DOHH2 (cell line): ENCODE measurements at regions not wholly inside any gene's neighbourhood (a gene's known extent, or its start where the extent isn't known, plus 50 kb on each side); places are given as distances from the start of the nearest gene placed in this dataset.

Experiments
- H3F3A ChIP-seq: fragments of 200-600 bp; sonication (generic), shearing (Covaris generic); 2 replicates; pipeline ENCODE4 v1.6.0; 2016; ENCODE audit warnings: antibody characterized with exemption, mild to moderate bottlenecking; ENCODE audit not compliant: control insufficient read depth, insufficient read depth
- H3K27ac ChIP-seq: fragments of 200-600 bp; sonication (generic); 2 replicates; pipeline ENCODE4 v1.5.1; 2014; ENCODE audit warnings: low read depth, mild to moderate bottlenecking, low read length, moderate library complexity
- H3K27me3 ChIP-seq: fragments of 200-600 bp; sonication (generic); 2 replicates; pipeline ENCODE4 v1.6.1; 2014; ENCODE audit warnings: mild to moderate bottlenecking, low read length, mixed read lengths; ENCODE audit not compliant: control insufficient read depth
- H3K36me3 ChIP-seq: fragments of 200-600 bp; sonication (generic); 2 replicates; pipeline ENCODE4 v1.6.1; 2014; ENCODE audit warnings: mild to moderate bottlenecking, low read length, moderate library complexity, mixed read lengths; ENCODE audit not compliant: control insufficient read depth
- H3K4me1 ChIP-seq: fragments of 200-600 bp; sonication (generic); 2 replicates; pipeline ENCODE4 v1.6.1; 2014; ENCODE audit warnings: mild to moderate bottlenecking, low read length, mixed read lengths; ENCODE audit not compliant: control insufficient read depth
- H3K4me2 ChIP-seq: fragments of 200-600 bp; sonication (generic); 2 replicates; pipeline ENCODE4 v1.6.0; 2014; ENCODE audit warnings: mild to moderate bottlenecking, low read length, moderate library complexity
- H3K4me3 ChIP-seq: fragments of 200-600 bp; sonication (generic); 2 replicates; pipeline ENCODE4 v1.5.1; 2014; ENCODE audit warnings: mild to moderate bottlenecking, low read length, mixed read lengths
- H3K79me2 ChIP-seq: fragments of 200-600 bp; sonication (generic); 2 replicates; pipeline ENCODE4 v1.6.1; 2014; ENCODE audit warnings: mild to moderate bottlenecking, low read length, mixed read lengths; ENCODE audit not compliant: control insufficient read depth
- H3K9me2 ChIP-seq: fragments of 200-600 bp; sonication (generic); replicated peaks from 2 replicates; pipeline ENCODE4 v1.6.1; 2014; ENCODE audit warnings: mild to moderate bottlenecking, low read length, mixed read lengths; ENCODE audit not compliant: control insufficient read depth
- H3K9me3 ChIP-seq: fragments of 200-600 bp; sonication (generic); 2 replicates; pipeline ENCODE4 v1.6.1; 2014; ENCODE audit warnings: antibody characterized with exemption, low read length, mixed read lengths; ENCODE audit not compliant: control insufficient read depth, insufficient read depth
- H4K20me1 ChIP-seq: fragments of 200-600 bp; sonication (generic); 2 replicates; pipeline ENCODE4 v1.6.0; 2014; ENCODE audit warnings: low read depth, mild to moderate bottlenecking, antibody characterized with exemption, low read length, moderate library complexity; ENCODE audit not compliant: control insufficient read depth, insufficient read depth
- CTCF ChIP-seq: fragments of 200-600 bp; sonication (generic); IDR thresholded peaks from one replicate; pipeline ENCODE4 v1.5.1; 2014; ENCODE audit warnings: antibody characterized with exemption, mild to moderate bottlenecking, low read depth, low read length; ENCODE audit not compliant: poor library complexity, severe bottlenecking
- EZH2phosphoT487 ChIP-seq: fragments of 200-600 bp; sonication (generic); IDR thresholded peaks from 2 replicates; pipeline ENCODE4 v1.6.1; 2017; ENCODE audit warnings: borderline replicate concordance, mild to moderate bottlenecking, antibody characterized with exemption, low read length, moderate library complexity, mixed read lengths

GRCh38 chrX:80246271-80246670, 174.0 kb upstream of the TENT5D start:
- Histone ChIP-seq H3K4me2 (no peak overlapping the region), H3K36me3 (no peaks in the 10 kb centered on the region), H3K27ac (no peak overlapping the region), H3K9me3 (no peaks in the 10 kb centered on the region), H4K20me1 (no peaks in the 10 kb centered on the region), H3F3A (no peaks in the 10 kb centered on the region), H3K27me3 (no peaks in the 10 kb centered on the region), H3K79me2 (no peaks in the 10 kb centered on the region), H3K9me2 (no peaks in the 10 kb centered on the region), H3K4me1 (no peaks in the 10 kb centered on the region), H3K4me3 (no peak overlapping the region)
- TF ChIP-seq CTCF (no peak), EZH2phosphoT487 (no peak)

- Histone ChIP-seq H3K27ac (no peak overlapping the region), H4K20me1 (no peaks in the 10 kb centered on the region), H3K9me3 (no peaks in the 10 kb centered on the region), H3K4me1 (no peaks in the 10 kb centered on the region), H3K79me2 (no peaks in the 10 kb centered on the region), H3K36me3 (no peaks in the 10 kb centered on the region), H3K4me3 (no peak overlapping the region), H3K4me2 (no peak overlapping the region), H3F3A (no peaks in the 10 kb centered on the region), H3K27me3 (no peaks in the 10 kb centered on the region), H3K9me2 (no peaks in the 10 kb centered on the region)
- TF ChIP-seq EZH2phosphoT487 (no peak), CTCF (no peak)
Measured at GRCh38 chrX:80266287-80266686, 154.0 kb upstream of the TENT5D start.

GRCh38 chrX:80266979-80267378, 153.3 kb upstream of the TENT5D start:
- H3K79me2 ChIP-seq: no peaks in the 10 kb centered on the region
- H3K9me2 ChIP-seq: no peaks in the 10 kb centered on the region
- H3K4me2 ChIP-seq: no peak overlapping the region
- H3F3A ChIP-seq: no peaks in the 10 kb centered on the region
- H3K4me3 ChIP-seq: no peak overlapping the region
- H4K20me1 ChIP-seq: no peaks in the 10 kb centered on the region
- H3K27ac ChIP-seq: no peak overlapping the region
- H3K27me3 ChIP-seq: no peaks in the 10 kb centered on the region
- H3K36me3 ChIP-seq: no peaks in the 10 kb centered on the region
- no peak for TF ChIP-seq CTCF
- TF ChIP-seq EZH2phosphoT487: no peak
- no peaks in the 10 kb centered on the region for H3K9me3 ChIP-seq
- H3K4me1 ChIP-seq: no peaks in the 10 kb centered on the region

- H3K36me3 ChIP-seq: no peaks in the 10 kb centered on the region
- H3K4me3 ChIP-seq: no peak overlapping the region
- H4K20me1 ChIP-seq: no peaks in the 10 kb centered on the region
- H3K4me1 ChIP-seq: no peaks in the 10 kb centered on the region
- no peaks in the 10 kb centered on the region for H3K9me2 ChIP-seq
- H3K79me2 ChIP-seq: no peaks in the 10 kb centered on the region
- H3K27me3 ChIP-seq: no peaks in the 10 kb centered on the region
- H3F3A ChIP-seq: no peaks in the 10 kb centered on the region
- no peaks in the 10 kb centered on the region for H3K9me3 ChIP-seq
- TF ChIP-seq EZH2phosphoT487: no peak
- TF ChIP-seq CTCF: no peak
- H3K27ac ChIP-seq: no peak overlapping the region
- H3K4me2 ChIP-seq: no peak overlapping the region
Measured at GRCh38 chrX:80267790-80268189, 152.5 kb upstream of the TENT5D start.
